ENCODE measurements at regions not wholly inside any gene's neighbourhood (a gene's known extent, or its start where the extent isn't known, plus 50 kb on each side); places are given as distances from the start of the nearest gene placed in this dataset.

GRCh38 chr13:60347174-60347573 lies 49.8 kb upstream of the TDRD3 start:
- no peak overlapping the region for H4K91ac ChIP-seq (replicated peaks; ENCODE audit: insufficient read length, low read length)
- H4K20me1 ChIP-seq (replicated peaks in 1 of 2; ENCODE audit: control insufficient read depth in 1 of 2, insufficient read depth in 2 of 2, low read length in 2 of 2) = no peaks in the 10 kb centered on the region
- H2BK20ac ChIP-seq (ENCODE audit: low read length) = no peak overlapping the region
- no peak overlapping the region for H3K23ac ChIP-seq (ENCODE audit: insufficient read length)
- no peaks in the 10 kb centered on the region for H3K36me3 ChIP-seq (ENCODE audit: control insufficient read depth in 2 of 4, insufficient read depth in 4 of 4, low read length in 3 of 4)
- no peak overlapping the region for H4K5ac ChIP-seq (ENCODE audit: insufficient read length, low read depth, low read length)
- WGBS, 2 experiments (ENCODE audit: extremely low coverage in 1 of 2, insufficient coverage in 1 of 2, insufficient read length in 1 of 2, insufficient replicate concordance in 2 of 2, low coverage in 1 of 2, low lambda C conversion rate in 2 of 2, missing lambda C conversion rate in 1 of 2) = 95% methylated on average over 3 of the region's 3 CpGs; no CpG with 5 or more reads in 1 of the 2 experiments
- H3K23me2 ChIP-seq (ENCODE audit: low read depth, low read length) = no peaks in the 10 kb centered on the region; the same call in 1 of the 2 replicates
- H3K79me2 ChIP-seq (ENCODE audit: control insufficient read depth in 1 of 2, insufficient read depth in 2 of 2, low read length in 2 of 2) = no peaks in the 10 kb centered on the region
- no peaks in the 10 kb centered on the region for H3K4me1 ChIP-seq (replicated peaks in 1 of 4; ENCODE audit: control insufficient read depth in 3 of 4, insufficient read depth in 4 of 4, low read length in 3 of 4)
- H3K27ac ChIP-seq (ENCODE audit: low read depth, low read length) = no peak overlapping the region
- CTCF ChIA-PET (ENCODE audit: partially characterized antibody) = interaction anchor here (1.0 to 2.4 kb wide), 4 partner anchors 17 to 661 kb away, joined by 3 to 8 read pairs (median 6); no protein-coding TSS in a partner anchor
- H3K18ac ChIP-seq (ENCODE audit: extremely low read depth, low read length) = no peak overlapping the region
- no peak overlapping the region for H2BK120ac ChIP-seq (replicated peaks; ENCODE audit: low read depth, low read length)
- no peak overlapping the region for H2AFZ ChIP-seq (ENCODE audit: low read length)
- H3K9me3 ChIP-seq (ENCODE audit: insufficient read depth in 2 of 2, low read depth in 1 of 2, low read length in 1 of 2) = no peaks in the 10 kb centered on the region
- no peak overlapping the region for H4K8ac ChIP-seq (ENCODE audit: extremely low read depth, insufficient read depth, low read length)
- no peak for TF ChIP-seq SP1 (IDR thresholded peaks at IDR 0.05; ENCODE audit: low read depth, low read length)
- no peak for TF ChIP-seq BRCA1 (IDR thresholded peaks at IDR 0.05; ENCODE audit: low read depth, low read length)
- no peak for TF ChIP-seq YY1 (IDR thresholded peaks at IDR 0.05; ENCODE audit: low read depth, low read length)
- TF ChIP-seq HDAC6 (IDR thresholded peaks at IDR 0.05; ENCODE audit: low read depth, low read length) = no peak
- no peak for TF ChIP-seq PHF8 (conservative IDR thresholded peaks at IDR 0.05; ENCODE audit: low read depth, low read length)
- no peak for TF ChIP-seq SP4 (IDR thresholded peaks at IDR 0.05; ENCODE audit: low read length)
- TF ChIP-seq, protein P1, sequence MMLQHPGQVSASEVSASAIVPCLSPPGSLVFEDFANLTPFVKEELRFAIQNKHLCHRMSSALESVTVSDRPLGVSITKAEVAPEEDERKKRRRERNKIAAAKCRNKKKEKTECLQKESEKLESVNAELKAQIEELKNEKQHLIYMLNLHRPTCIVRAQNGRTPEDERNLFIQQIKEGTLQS (IDR thresholded peaks at IDR 0.05; ENCODE audit: insufficient read depth, low read depth, low read length) = no peak
- no peak for TF ChIP-seq CBX8 (IDR thresholded peaks at IDR 0.05; ENCODE audit: borderline replicate concordance, low read depth, low read length)
- no peak for TF ChIP-seq USF2 (IDR thresholded peaks at IDR 0.05; ENCODE audit: low read length)
- no peak for TF ChIP-seq HDAC2 (IDR thresholded peaks at IDR 0.05; ENCODE audit: borderline replicate concordance in 1 of 2, low read depth in 2 of 2, low read length in 2 of 2)
- no peak overlapping the region for H2AK5ac ChIP-seq (ENCODE audit: low read depth, low read length)
- H3K4ac ChIP-seq (replicated peaks; ENCODE audit: insufficient read length, low read depth, low read length) = no peak overlapping the region
- no peak overlapping the region for H3K9ac ChIP-seq (replicated peaks in 1 of 4; ENCODE audit: extremely low read depth in 1 of 4, low read depth in 3 of 4, low read length in 3 of 4)
- H3K4me2 ChIP-seq (ENCODE audit: insufficient read depth in 1 of 2, low read depth in 2 of 2, low read length in 2 of 2) = no peak overlapping the region
- POLR2A ChIA-PET (ENCODE audit: partially characterized antibody) = no interaction called here
- no peaks in the 10 kb centered on the region for H3K79me1 ChIP-seq (ENCODE audit: low read depth, low read length)
- no peak for DNase-seq (ENCODE audit: low read depth in 1 of 2, low spot score in 2 of 2)
- H3K27me3 ChIP-seq (replicated peaks in 1 of 4; ENCODE audit: control insufficient read depth in 3 of 4, extremely low read depth in 1 of 4, insufficient read depth in 3 of 4, low read length in 3 of 4) = no peaks in the 10 kb centered on the region
- no peak overlapping the region for H2BK15ac ChIP-seq (ENCODE audit: low read length)
- no peak overlapping the region for H3K14ac ChIP-seq (ENCODE audit: insufficient read length)
- H2BK5ac ChIP-seq (ENCODE audit: low read depth, low read length) = no peak overlapping the region
- H3K56ac ChIP-seq (replicated peaks; ENCODE audit: insufficient read length, low read depth, low read length) = no peak overlapping the region
- no peak overlapping the region for H2BK12ac ChIP-seq (ENCODE audit: low read depth, low read length)
- FAIRE-seq = no peak
- H3K4me3 ChIP-seq (ENCODE audit: extremely low read depth in 1 of 4, insufficient read depth in 2 of 4, low read depth in 3 of 4, low read length in 4 of 4) = no peak overlapping the region
